DND-41 (cell line): ENCODE measurements at regions not wholly inside any gene's neighbourhood (a gene's known extent, or its start where the extent isn't known, plus 50 kb on each side); places are given as distances from the start of the nearest gene placed in this dataset.

ENCODE experiments used
- ATAC-seq: fragments of 200-7000 bp; cut with Tn5 transposase; 3 replicates; pipeline ENCODE4 v1.9.1; 2021; ENCODE audit warnings: low read depth; ENCODE audit not compliant: insufficient read depth
- DNase-seq: peaks from one replicate; pipeline ENCODE4 v3.0.0-alpha.2; 2020
- H2AFZ ChIP-seq: 2 replicates; pipeline ENCODE4 v1.6.0; 2012; ENCODE audit warnings: low read depth, low read length
- H3K27ac ChIP-seq: 2 replicates; pipeline ENCODE4 v1.5.1; 2012; ENCODE audit warnings: low read length, inconsistent platforms
- H3K27me3 ChIP-seq: fragments of 200-600 bp; sonication (generic); 2 replicates; pipeline ENCODE4 v1.6.0; 2012; ENCODE audit warnings: low read length, mild to moderate bottlenecking, inconsistent platforms; ENCODE audit not compliant: insufficient read depth, poor library complexity
- H3K36me3 ChIP-seq: 2 replicates; pipeline ENCODE4 v1.5.1; 2012; ENCODE audit warnings: low read length, inconsistent platforms; ENCODE audit not compliant: insufficient read depth
- H3K4me1 ChIP-seq: 2 replicates; pipeline ENCODE4 v1.5.1; 2012; ENCODE audit warnings: mild to moderate bottlenecking, low read length; ENCODE audit not compliant: insufficient read depth
- H3K4me2 ChIP-seq: 2 replicates; pipeline ENCODE4 v1.6.0; 2012; ENCODE audit warnings: mild to moderate bottlenecking, moderate library complexity, low read length, inconsistent platforms; ENCODE audit not compliant: insufficient read depth
- H3K4me3 ChIP-seq, 2 experiments: fragments of 200-600 bp in 1 of 2; shearing (Covaris generic) in 1 of 2; 2 replicates each; pipeline ENCODE4 v1.5.1; 2012 to 2016; ENCODE audit warnings: inconsistent platforms in 2 of 2, low read length in 2 of 2, mild to moderate bottlenecking in 2 of 2, low read depth in 1 of 2, moderate library complexity in 1 of 2
- H3K79me2 ChIP-seq: 2 replicates; pipeline ENCODE4 v1.6.0; 2012; ENCODE audit warnings: low read length, inconsistent platforms; ENCODE audit not compliant: insufficient read depth
- H3K9ac ChIP-seq: 2 replicates; pipeline ENCODE4 v1.6.0; 2012; ENCODE audit warnings: low read depth, mild to moderate bottlenecking, inconsistent platforms, low read length, moderate library complexity
- H3K9me3 ChIP-seq: 2 replicates; pipeline ENCODE4 v1.5.1; 2012; ENCODE audit warnings: low read length, moderate library complexity, mild to moderate bottlenecking, inconsistent platforms; ENCODE audit not compliant: insufficient read depth, severe bottlenecking
- H4K20me1 ChIP-seq: 2 replicates; pipeline ENCODE4 v1.6.0; 2012; ENCODE audit warnings: low read length; ENCODE audit not compliant: insufficient read depth
- CTCF ChIP-seq: IDR thresholded peaks from 2 replicates; pipeline ENCODE4 v1.5.1; 2012; ENCODE audit warnings: borderline replicate concordance, low read length, moderate library complexity, mild to moderate bottlenecking; ENCODE audit not compliant: poor library complexity, severe bottlenecking; ENCODE audit errors: extremely low read depth
- EZH2 ChIP-seq: IDR thresholded peaks from 3 replicates; pipeline ENCODE4 v1.6.1; 2012; ENCODE audit warnings: borderline replicate concordance, low read depth, mild to moderate bottlenecking, moderate library complexity, low read length, inconsistent platforms; ENCODE audit not compliant: severe bottlenecking

- no peaks in the 10 kb centered on the region for H4K20me1 ChIP-seq
- no peak for ATAC-seq
- H3K36me3 ChIP-seq = no peaks in the 10 kb centered on the region
- no peaks in the 10 kb centered on the region for H3K9me3 ChIP-seq
- no peak overlapping the region for H2AFZ ChIP-seq
- H3K79me2 ChIP-seq = no peaks in the 10 kb centered on the region
- TF ChIP-seq EZH2 = no peak
- no peak for TF ChIP-seq CTCF
- DNase-seq = no peak
- H3K4me3 ChIP-seq = no peak overlapping the region
- H3K9ac ChIP-seq = no peak overlapping the region
- no peaks in the 10 kb centered on the region for H3K27me3 ChIP-seq
- H3K4me1 ChIP-seq = no peaks in the 10 kb centered on the region
- no peak overlapping the region for H3K27ac ChIP-seq
- no peak overlapping the region for H3K4me2 ChIP-seq
These were observed 417.0 kb downstream of the TMEM161B start for GRCh38 chr5:87851603-87852002.

- no peaks in the 10 kb centered on the region for H3K36me3 ChIP-seq
- no peaks in the 10 kb centered on the region for H3K79me2 ChIP-seq
- no peak for ATAC-seq
- TF ChIP-seq EZH2 = no peak
- no peak for TF ChIP-seq CTCF
- no peak overlapping the region for H2AFZ ChIP-seq
- no peak for DNase-seq
- H3K4me3 ChIP-seq = no peak overlapping the region
- no peak overlapping the region for H3K27ac ChIP-seq
- no peaks in the 10 kb centered on the region for H3K9me3 ChIP-seq
- H4K20me1 ChIP-seq = no peaks in the 10 kb centered on the region
- no peak overlapping the region for H3K4me2 ChIP-seq
- no peaks in the 10 kb centered on the region for H3K27me3 ChIP-seq
- no peak overlapping the region for H3K9ac ChIP-seq
- no peaks in the 10 kb centered on the region for H3K4me1 ChIP-seq
These were observed 417.8 kb downstream of the TMEM161B start for GRCh38 chr5:87850843-87851242.

- no peak overlapping the region for H3K4me3 ChIP-seq
- no peak overlapping the region for H2AFZ ChIP-seq
- no peaks in the 10 kb centered on the region for H4K20me1 ChIP-seq
- H3K27ac ChIP-seq = no peak overlapping the region
- no peaks in the 10 kb centered on the region for H3K36me3 ChIP-seq
- H3K27me3 ChIP-seq = no peaks in the 10 kb centered on the region
- DNase-seq (no peak), ATAC-seq (no peak)
- no peak overlapping the region for H3K9ac ChIP-seq
- H3K4me2 ChIP-seq = no peak overlapping the region
- H3K79me2 ChIP-seq = no peaks in the 10 kb centered on the region
- no peak for TF ChIP-seq CTCF
- no peak for TF ChIP-seq EZH2
- peaks cover 1% of the 10 kb centered on the region for H3K9me3 ChIP-seq
- no peaks in the 10 kb centered on the region for H3K4me1 ChIP-seq
These were observed 422.9 kb downstream of the TMEM161B start for GRCh38 chr5:87845734-87846133.

GRCh38 chr5:87844866-87845265 is 423.8 kb downstream of the TMEM161B start:
- H3K4me2 ChIP-seq = no peak overlapping the region
- DNase-seq = no peak
- H3K79me2 ChIP-seq = no peaks in the 10 kb centered on the region
- no peaks in the 10 kb centered on the region for H4K20me1 ChIP-seq
- H3K36me3 ChIP-seq = no peaks in the 10 kb centered on the region
- H3K4me3 ChIP-seq = no peak overlapping the region
- no peak overlapping the region for H3K27ac ChIP-seq
- peaks cover 6% of the 10 kb centered on the region for H3K9me3 ChIP-seq
- H3K9ac ChIP-seq = no peak overlapping the region
- no peaks in the 10 kb centered on the region for H3K4me1 ChIP-seq
- TF ChIP-seq EZH2 = no peak
- no peak overlapping the region for H2AFZ ChIP-seq
- no peaks in the 10 kb centered on the region for H3K27me3 ChIP-seq
- no peak for ATAC-seq
